Esophagus muscularis mucosa (tissue), 4 donors: ENCODE measurements at regions not wholly inside any gene's neighbourhood (a gene's known extent, or its start where the extent isn't known, plus 50 kb on each side); places are given as distances from the start of the nearest gene placed in this dataset.

ENCODE experiments used
- CTCF ChIP-seq, 3 experiments: fragments of 200-600 bp in 2 of 3; fragments of 450-650 bp in 1 of 3; sonication (generic) in 2 of 3; IDR thresholded peaks; one replicate each; pipeline ENCODE4 v1.5.1; 2017 to 2019; ENCODE audit warnings: antibody characterized with exemption in 3 of 3, mild to moderate bottlenecking in 2 of 3, moderate library complexity in 1 of 3
- EP300 ChIP-seq: sonication (generic); formaldehyde crosslinking; IDR thresholded peaks from one replicate; pipeline ENCODE4 v1.6.1; 2017; ENCODE audit warnings: antibody characterized with exemption
- POLR2A ChIP-seq: fragments of 450-650 bp; IDR thresholded peaks from one replicate; pipeline ENCODE4 v1.6.1; 2017; ENCODE audit warnings: antibody characterized with exemption, moderate library complexity, mild to moderate bottlenecking, low read depth
- POLR2AphosphoS5 ChIP-seq, 2 donors: sonication (generic); formaldehyde crosslinking; IDR thresholded peaks; one replicate each; pipeline ENCODE4 v1.6.1; 2017; ENCODE audit warnings: antibody characterized with exemption in 2 of 2

GRCh38 chr20:40444516-40444915 lies 244.5 kb downstream of the MAFB start:
- TF ChIP-seq CTCF (IDR thresholded peaks at IDR 0.05) (no peak), POLR2AphosphoS5 (IDR thresholded peaks at IDR 0.05) (no peak), POLR2A (no peak), EP300 (no peak)
